ENCODE measurements at regions not wholly inside any gene's neighbourhood (a gene's known extent, or its start where the extent isn't known, plus 50 kb on each side); places are given as distances from the start of the nearest gene placed in this dataset.

GRCh38 chr1:221633841-221634409 is 108.0 kb downstream of the DUSP10 start:
- Mint-ChIP-seq H3K4me1 (no peaks in the 10 kb centered on the region), H3K36me3 (no peaks in the 10 kb centered on the region), H3K27ac (no peak overlapping the region), H3K9me3 (no peaks in the 10 kb centered on the region), H3K4me3 (peak overlapping the region in 1 of 2 donors; percentile 37), H3K27me3 (ENCODE audit: low read depth in 3 of 3) (peaks cover 0 to 2% (median 0%) of the 10 kb centered on the region in 3 donors)
- Histone ChIP-seq H3K36me3 (replicated peaks in 1 of 2; ENCODE audit: control insufficient read depth in 1 of 2, insufficient read depth in 2 of 2, low read length in 2 of 2) (no peaks in the 10 kb centered on the region), H3K27me3 (ENCODE audit: control insufficient read depth in 2 of 2, insufficient read depth in 2 of 2, low read length in 2 of 2) (no peaks in the 10 kb centered on the region), H3K4me3 (replicated peaks in 1 of 3; ENCODE audit: low read depth in 2 of 3, low read length in 3 of 3) (no peak overlapping the region), H3K9me3 (replicated peaks in 1 of 2; ENCODE audit: control insufficient read depth in 1 of 2, insufficient read depth in 1 of 2, low read length in 2 of 2) (no peaks in the 10 kb centered on the region), H3K79me2 (ENCODE audit: insufficient read depth, low read length) (no peaks in the 10 kb centered on the region), H3K9ac (ENCODE audit: insufficient read depth, low read length, poor library complexity, severe bottlenecking) (no peak overlapping the region), H2AFZ (ENCODE audit: insufficient read depth, low read depth, low read length, poor library complexity, severe bottlenecking) (no peak overlapping the region), H4K20me1 (ENCODE audit: insufficient read depth, low read length) (no peaks in the 10 kb centered on the region), H3K27ac (ENCODE audit: low read depth in 1 of 2, low read length in 2 of 2) (no peak overlapping the region), H3K4me1 (ENCODE audit: control insufficient read depth in 1 of 2, insufficient read depth in 2 of 2, low read length in 2 of 2) (no peaks in the 10 kb centered on the region), H3K4me2 (replicated peaks; ENCODE audit: extremely low read depth, low read length, poor library complexity, severe bottlenecking) (no peak overlapping the region)
- no peak for DNase-seq
- 94% methylated on average over 2 of the region's 5 CpGs for WGBS (ENCODE audit: insufficient coverage)
- no peak for TF ChIP-seq CTCF (IDR thresholded peaks at IDR 0.05)
- intact Hi-C loops (cut with micrococcal nuclease): no loop called here

- no peaks in the 10 kb centered on the region for H3K4me1 ChIP-seq (ENCODE audit: control insufficient read depth in 1 of 2, insufficient read depth in 2 of 2, low read length in 2 of 2)
- no CpG with 5 or more reads among the region's 2 CpGs for WGBS (ENCODE audit: insufficient coverage)
- H3K27ac ChIP-seq (ENCODE audit: low read depth in 1 of 2, low read length in 2 of 2): no peak overlapping the region
- no peak for TF ChIP-seq CTCF (IDR thresholded peaks at IDR 0.05)
- no peak for DNase-seq
- Mint-ChIP-seq H3K9me3 (no peaks in the 10 kb centered on the region), H3K36me3 (no peaks in the 10 kb centered on the region), H3K4me3 (no peak overlapping the region), H3K27me3 (ENCODE audit: low read depth in 3 of 3) (peaks cover 0 to 2% (median 0%) of the 10 kb centered on the region in 3 donors), H3K27ac (no peak overlapping the region), H3K4me1 (no peaks in the 10 kb centered on the region)
- H3K9ac ChIP-seq (ENCODE audit: insufficient read depth, low read length, poor library complexity, severe bottlenecking): no peak overlapping the region
- no peaks in the 10 kb centered on the region for H3K27me3 ChIP-seq (ENCODE audit: control insufficient read depth in 2 of 2, insufficient read depth in 2 of 2, low read length in 2 of 2)
- H3K4me3 ChIP-seq (replicated peaks in 1 of 3; ENCODE audit: low read depth in 2 of 3, low read length in 3 of 3): no peak overlapping the region
- no peaks in the 10 kb centered on the region for H4K20me1 ChIP-seq (ENCODE audit: insufficient read depth, low read length)
- H3K9me3 ChIP-seq (replicated peaks in 1 of 2; ENCODE audit: control insufficient read depth in 1 of 2, insufficient read depth in 1 of 2, low read length in 2 of 2): no peaks in the 10 kb centered on the region
- no peaks in the 10 kb centered on the region for H3K36me3 ChIP-seq (replicated peaks in 1 of 2; ENCODE audit: control insufficient read depth in 1 of 2, insufficient read depth in 2 of 2, low read length in 2 of 2)
- no peaks in the 10 kb centered on the region for H3K79me2 ChIP-seq (ENCODE audit: insufficient read depth, low read length)
- H2AFZ ChIP-seq (ENCODE audit: insufficient read depth, low read depth, low read length, poor library complexity, severe bottlenecking): no peak overlapping the region
- intact Hi-C loops (cut with micrococcal nuclease): no loop called here
- no peak overlapping the region for H3K4me2 ChIP-seq (replicated peaks; ENCODE audit: extremely low read depth, low read length, poor library complexity, severe bottlenecking)
Measured at GRCh38 chr1:221634606-221635005, 107.3 kb downstream of the DUSP10 start.

Measured in CD14-positive monocyte (primary cell).